Astrocyte (in vitro differentiated cells and primary cell): ENCODE measurements at regions not wholly inside any gene's neighbourhood (a gene's known extent, or its start where the extent isn't known, plus 50 kb on each side); places are given as distances from the start of the nearest gene placed in this dataset.

Source experiments
- DNase-seq: peaks from one replicate; pipeline ENCODE4 v3.0.0-alpha.2; 2010; ENCODE audit warnings: low read depth
- FAIRE-seq: peaks from 2 replicates; lab custom pipeline; 2011; peaks lifted over from hg19 to GRCh38; lab: Jason Lieb, UNC
- H2AFZ ChIP-seq: 2 replicates; pipeline ENCODE4 v1.6.0; 2012; ENCODE audit warnings: low read depth, low read length, inconsistent platforms
- H3K27ac ChIP-seq: 2 replicates; pipeline ENCODE4 v1.5.1; 2011; ENCODE audit warnings: low read depth, low read length, inconsistent platforms
- H3K27me3 ChIP-seq: 2 replicates; pipeline ENCODE4 v1.6.0; 2011; ENCODE audit warnings: low read length, inconsistent platforms; ENCODE audit not compliant: insufficient read depth
- H3K36me3 ChIP-seq: 2 replicates; pipeline ENCODE4 v1.5.1; 2011; ENCODE audit warnings: low read length, inconsistent platforms; ENCODE audit not compliant: insufficient read depth
- H3K4me1 ChIP-seq: 2 replicates; pipeline ENCODE4 v1.5.1; 2011; ENCODE audit warnings: low read length, inconsistent platforms; ENCODE audit not compliant: insufficient read depth
- H3K4me2 ChIP-seq: 2 replicates; pipeline ENCODE4 v1.6.0; 2012; ENCODE audit warnings: low read length, inconsistent platforms
- H3K4me3 ChIP-seq: 2 replicates; pipeline ENCODE4 v1.5.1; 2011; ENCODE audit warnings: low read depth, mild to moderate bottlenecking, low read length, inconsistent platforms; ENCODE audit not compliant: insufficient read depth
- H3K79me2 ChIP-seq: 2 replicates; pipeline ENCODE4 v1.6.0; 2012; ENCODE audit warnings: mild to moderate bottlenecking, low read length, inconsistent platforms; ENCODE audit not compliant: insufficient read depth
- H3K9ac ChIP-seq: 2 replicates; pipeline ENCODE4 v1.6.0; 2012; ENCODE audit warnings: mild to moderate bottlenecking, low read length, inconsistent platforms
- H3K9me3 ChIP-seq: 2 replicates; pipeline ENCODE4 v1.5.1; 2012; ENCODE audit warnings: low read depth, mild to moderate bottlenecking, low read length, inconsistent platforms; ENCODE audit not compliant: insufficient read depth
- H4K20me1 ChIP-seq: 2 replicates; pipeline ENCODE4 v1.6.0; 2012; ENCODE audit warnings: low read length, inconsistent platforms; ENCODE audit not compliant: insufficient read depth
- H3K27ac Mint-ChIP-seq: one replicate; pipeline ENCODE4 v1.8.0; 2021; ENCODE audit warnings: mild to moderate bottlenecking, mixed read lengths; ENCODE audit not compliant: unreplicated experiment
- H3K27me3 Mint-ChIP-seq: one replicate; pipeline ENCODE4 v1.8.0; 2021; ENCODE audit warnings: low read depth, mixed read lengths; ENCODE audit not compliant: unreplicated experiment
- H3K36me3 Mint-ChIP-seq: one replicate; pipeline ENCODE4 v1.8.0; 2021; ENCODE audit warnings: low read depth, mixed read lengths; ENCODE audit not compliant: unreplicated experiment
- H3K4me1 Mint-ChIP-seq: one replicate; pipeline ENCODE4 v1.8.0; 2021; ENCODE audit warnings: low read depth, mixed read lengths; ENCODE audit not compliant: unreplicated experiment
- H3K4me3 Mint-ChIP-seq: one replicate; pipeline ENCODE4 v1.8.0; 2021; ENCODE audit warnings: mild to moderate bottlenecking, moderate library complexity, mixed read lengths; ENCODE audit not compliant: unreplicated experiment
- H3K9me3 Mint-ChIP-seq: one replicate; pipeline ENCODE4 v1.8.0; 2021; ENCODE audit warnings: mild to moderate bottlenecking, mixed read lengths; ENCODE audit not compliant: unreplicated experiment
- EZH2 ChIP-seq: IDR thresholded peaks from 2 replicates; pipeline ENCODE4 v1.6.1; 2012; ENCODE audit warnings: mild to moderate bottlenecking, low read length, inconsistent platforms; ENCODE audit not compliant: insufficient read depth
- TF ChIP-seq, protein P1 (sequence below): IDR thresholded peaks from 2 replicates; pipeline ENCODE4 v1.5.1; 2011; ENCODE audit warnings: low read depth, mild to moderate bottlenecking, inconsistent platforms, low read length, moderate library complexity; ENCODE audit not compliant: insufficient read depth

DNA sequence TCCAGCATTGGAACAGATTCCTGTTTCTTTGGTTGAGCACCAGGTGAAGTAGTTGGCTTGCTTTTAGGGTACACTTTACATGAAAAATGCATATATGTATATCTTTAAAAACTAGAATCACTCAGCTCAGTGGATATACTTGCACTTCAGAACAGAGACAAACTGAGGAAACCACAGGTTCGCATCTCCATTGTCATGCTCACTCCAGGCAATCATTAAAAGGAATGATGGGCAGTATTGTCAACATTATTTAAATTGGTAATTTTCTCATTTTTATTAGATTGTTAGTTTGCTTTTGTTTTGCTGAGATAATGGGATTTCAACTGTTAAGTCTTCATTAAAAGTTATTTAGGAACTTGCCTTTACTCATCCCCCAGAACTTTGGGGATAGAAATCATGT, 71.0 kb upstream of the NELL2 start:
- no peaks in the 10 kb centered on the region for H3K4me1 Mint-ChIP-seq
- TF ChIP-seq EZH2 = no peak
- TF ChIP-seq, protein P1, sequence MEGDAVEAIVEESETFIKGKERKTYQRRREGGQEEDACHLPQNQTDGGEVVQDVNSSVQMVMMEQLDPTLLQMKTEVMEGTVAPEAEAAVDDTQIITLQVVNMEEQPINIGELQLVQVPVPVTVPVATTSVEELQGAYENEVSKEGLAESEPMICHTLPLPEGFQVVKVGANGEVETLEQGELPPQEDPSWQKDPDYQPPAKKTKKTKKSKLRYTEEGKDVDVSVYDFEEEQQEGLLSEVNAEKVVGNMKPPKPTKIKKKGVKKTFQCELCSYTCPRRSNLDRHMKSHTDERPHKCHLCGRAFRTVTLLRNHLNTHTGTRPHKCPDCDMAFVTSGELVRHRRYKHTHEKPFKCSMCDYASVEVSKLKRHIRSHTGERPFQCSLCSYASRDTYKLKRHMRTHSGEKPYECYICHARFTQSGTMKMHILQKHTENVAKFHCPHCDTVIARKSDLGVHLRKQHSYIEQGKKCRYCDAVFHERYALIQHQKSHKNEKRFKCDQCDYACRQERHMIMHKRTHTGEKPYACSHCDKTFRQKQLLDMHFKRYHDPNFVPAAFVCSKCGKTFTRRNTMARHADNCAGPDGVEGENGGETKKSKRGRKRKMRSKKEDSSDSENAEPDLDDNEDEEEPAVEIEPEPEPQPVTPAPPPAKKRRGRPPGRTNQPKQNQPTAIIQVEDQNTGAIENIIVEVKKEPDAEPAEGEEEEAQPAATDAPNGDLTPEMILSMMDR = no peak
- Histone ChIP-seq H3K4me1 (no peaks in the 10 kb centered on the region), H3K27ac (no peak overlapping the region), H3K9ac (no peak overlapping the region), H4K20me1 (no peaks in the 10 kb centered on the region), H3K4me3 (no peak overlapping the region), H3K9me3 (no peaks in the 10 kb centered on the region), H3K79me2 (no peaks in the 10 kb centered on the region), H3K4me2 (no peak overlapping the region), H3K27me3 (no peaks in the 10 kb centered on the region), H3K36me3 (no peaks in the 10 kb centered on the region), H2AFZ (no peak overlapping the region)
- no peaks in the 10 kb centered on the region for H3K36me3 Mint-ChIP-seq
- H3K27me3 Mint-ChIP-seq = no peaks in the 10 kb centered on the region
- FAIRE-seq = no peak
- no peak overlapping the region for H3K4me3 Mint-ChIP-seq
- DNase-seq = no peak
- H3K9me3 Mint-ChIP-seq = no peaks in the 10 kb centered on the region
- H3K27ac Mint-ChIP-seq = no peak overlapping the region

DNA sequence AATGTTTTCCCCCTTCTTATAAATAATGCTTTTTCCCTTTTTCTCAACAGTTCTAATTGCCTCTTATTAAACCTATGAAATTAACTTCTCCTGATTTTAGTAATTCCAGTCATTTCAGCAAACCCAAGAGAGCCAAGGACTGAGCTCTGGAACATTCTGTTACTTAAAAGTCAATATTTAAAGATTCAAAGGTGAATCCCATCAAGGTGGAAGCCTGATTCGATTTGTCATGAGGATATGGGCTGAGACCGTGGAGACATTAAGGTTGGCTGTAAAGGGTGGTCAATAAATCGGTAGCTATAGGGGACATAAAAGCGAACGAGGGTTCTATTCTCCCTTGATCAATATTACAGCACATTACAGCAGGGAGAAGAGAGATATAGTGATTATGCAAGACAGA, 66.6 kb upstream of the NELL2 start:
- Histone ChIP-seq H3K4me2 (no peak overlapping the region), H3K9me3 (no peaks in the 10 kb centered on the region), H3K27me3 (no peaks in the 10 kb centered on the region), H3K4me3 (no peak overlapping the region), H3K36me3 (no peaks in the 10 kb centered on the region), H2AFZ (no peak overlapping the region), H3K9ac (no peak overlapping the region), H4K20me1 (no peaks in the 10 kb centered on the region), H3K4me1 (no peaks in the 10 kb centered on the region), H3K79me2 (no peaks in the 10 kb centered on the region), H3K27ac (no peak overlapping the region)
- DNase-seq (no peak), FAIRE-seq (no peak)
- Mint-ChIP-seq H3K27me3 (no peaks in the 10 kb centered on the region), H3K27ac (no peak overlapping the region), H3K9me3 (peaks cover 2% of the 10 kb centered on the region), H3K4me1 (no peaks in the 10 kb centered on the region), H3K36me3 (no peaks in the 10 kb centered on the region), H3K4me3 (no peak overlapping the region)
- TF ChIP-seq EZH2 = no peak
- TF ChIP-seq, protein P1 = no peak

DNA sequence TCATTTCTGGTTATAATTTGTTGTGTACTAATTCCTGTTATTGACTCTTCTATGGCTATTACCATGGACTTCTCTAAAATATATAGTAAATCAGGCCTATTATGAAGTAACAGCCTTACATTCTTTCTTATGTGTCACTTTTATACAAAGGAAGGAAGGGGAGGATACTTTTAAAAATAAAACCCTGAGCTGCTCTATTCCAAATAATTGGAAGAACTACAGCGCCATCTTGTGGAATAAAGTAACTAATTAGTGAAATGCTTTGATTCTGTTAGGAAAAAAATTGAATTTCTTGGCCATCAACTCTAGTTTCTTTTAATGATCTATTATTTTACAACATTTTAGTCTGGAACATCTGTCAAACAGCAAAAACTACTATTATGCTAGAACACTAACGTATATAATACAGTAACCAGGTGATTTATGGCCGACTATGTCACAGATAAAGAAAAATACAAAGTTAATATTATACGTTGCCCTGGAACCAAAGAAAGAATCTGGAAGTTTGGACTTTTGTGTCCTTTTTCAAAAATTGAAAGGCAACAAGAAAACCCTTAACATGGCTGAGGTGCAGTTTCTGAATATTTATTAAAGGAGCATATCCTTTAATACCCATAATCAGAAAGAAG, 55.0 kb upstream of the NELL2 start:
- Histone ChIP-seq H4K20me1 (no peaks in the 10 kb centered on the region), H3K27me3 (no peaks in the 10 kb centered on the region), H3K9ac (no peak overlapping the region), H3K27ac (no peak overlapping the region), H3K4me3 (no peak overlapping the region), H3K79me2 (no peaks in the 10 kb centered on the region), H3K4me2 (no peak overlapping the region), H2AFZ (no peak overlapping the region), H3K4me1 (no peaks in the 10 kb centered on the region), H3K9me3 (no peaks in the 10 kb centered on the region), H3K36me3 (no peaks in the 10 kb centered on the region)
- no peak for TF ChIP-seq EZH2
- TF ChIP-seq, protein P1 = peak; percentile 46
- H3K9me3 Mint-ChIP-seq = no peaks in the 10 kb centered on the region
- no peaks in the 10 kb centered on the region for H3K27me3 Mint-ChIP-seq
- DNase-seq = peak; percentile 34
- no peaks in the 10 kb centered on the region for H3K36me3 Mint-ChIP-seq
- H3K4me1 Mint-ChIP-seq = no peaks in the 10 kb centered on the region
- no peak for FAIRE-seq
- no peak overlapping the region for H3K27ac Mint-ChIP-seq
- no peak overlapping the region for H3K4me3 Mint-ChIP-seq
